ENCODE measurements at regions not wholly inside any gene's neighbourhood (a gene's known extent, or its start where the extent isn't known, plus 50 kb on each side); places are given as distances from the start of the nearest gene placed in this dataset.
"Not testable (repeated sequence)": the region's sequence is repeated elsewhere in the genome, so short reads cannot be mapped to it uniquely, and the experiment has no call there.

GRCh38 chr3:196133869-196134268, 52.0 kb upstream of the TFRC start:
- not testable (repeated sequence) for H3K36me3 Mint-ChIP-seq, H3K9me3 Mint-ChIP-seq, H3K4me1 Mint-ChIP-seq, H3K27ac Mint-ChIP-seq, H3K4me3 Mint-ChIP-seq, H3K27me3 Mint-ChIP-seq

- no peaks in the 10 kb centered on the region for H3K36me3 Mint-ChIP-seq
Observed at GRCh38 chr3:196131921-196132320, 50.0 kb upstream of the TFRC start.

More at GRCh38 chr3:196131921-196132320, 50.0 kb upstream of the TFRC start:
- Mint-ChIP-seq H3K27me3 (no peaks in the 10 kb centered on the region), H3K9me3 (no peaks in the 10 kb centered on the region), H3K27ac (no peak overlapping the region), H3K4me1 (peaks cover 8% of the 10 kb centered on the region), H3K4me3 (no peak overlapping the region)
